GM18499 (cell line): ENCODE measurements at regions not wholly inside any gene's neighbourhood (a gene's known extent, or its start where the extent isn't known, plus 50 kb on each side); places are given as distances from the start of the nearest gene placed in this dataset.

ENCODE experiments used
- ATAC-seq: cut with Tn5 transposase; IDR thresholded peaks from one replicate; pipeline ENCODE4 v1.9.1; 2021; ENCODE audit warnings: moderate number of reproducible peaks; ENCODE audit not compliant: insufficient read depth, unreplicated experiment

GRCh38 chr6:4677751-4678065, 98.5 kb upstream of the CDYL start:
- no peak for ATAC-seq

- ATAC-seq = no peak
Measured at GRCh38 chr6:4677011-4677750, 99.0 kb upstream of the CDYL start.

- no peak for ATAC-seq
Measured at GRCh38 chr6:4676016-4676415, 100.2 kb upstream of the CDYL start.

- no peak for ATAC-seq
Measured at GRCh38 chr6:4675121-4675520, 101.1 kb upstream of the CDYL start.

GRCh38 chr6:4673861-4674260, 102.3 kb upstream of the CDYL start:
- ATAC-seq = no peak

GRCh38 chr6:4672772-4673171, 103.4 kb upstream of the CDYL start:
- ATAC-seq = no peak

GRCh38 chr6:4671587-4672115, 104.6 kb upstream of the CDYL start:
- ATAC-seq = no peak

GRCh38 chr6:4670824-4671409, 105.3 kb upstream of the CDYL start:
- ATAC-seq = no peak

- no peak for ATAC-seq
Measured at GRCh38 chr6:4670290-4670689, 105.9 kb upstream of the CDYL start.

GRCh38 chr6:4668271-4669179, 107.7 kb upstream of the CDYL start:
- ATAC-seq = no peak

GRCh38 chr6:4667591-4667990, 108.6 kb upstream of the CDYL start:
- ATAC-seq = no peak

- no peak for ATAC-seq
Measured at GRCh38 chr6:4666886-4667513, 109.2 kb upstream of the CDYL start.

- no peak for ATAC-seq
Measured at GRCh38 chr6:4665489-4666417, 110.5 kb upstream of the CDYL start.

- no peak for ATAC-seq
Measured at GRCh38 chr6:4664911-4665310, 111.3 kb upstream of the CDYL start.

- ATAC-seq = no peak
Measured at GRCh38 chr6:4664117-4664626, 112.0 kb upstream of the CDYL start.

- ATAC-seq = no peak
Measured at GRCh38 chr6:4662886-4663285, 113.3 kb upstream of the CDYL start.

- ATAC-seq = no peak
Measured at GRCh38 chr6:4661391-4661790, 114.8 kb upstream of the CDYL start.

- ATAC-seq = no peak
Measured at GRCh38 chr6:4660377-4661321, 115.6 kb upstream of the CDYL start.
